Keratinocyte (primary cell): ENCODE measurements at regions not wholly inside any gene's neighbourhood (a gene's known extent, or its start where the extent isn't known, plus 50 kb on each side); places are given as distances from the start of the nearest gene placed in this dataset.

Source experiments
- EZH2 ChIP-seq: IDR thresholded peaks from one replicate; pipeline ENCODE4 v1.6.1; 2012; ENCODE audit warnings: inconsistent platforms, mild to moderate bottlenecking, low read length, moderate library complexity
- TF ChIP-seq, protein P1 (sequence below), 3 experiments: IDR thresholded peaks in 1 of 3; conservative IDR thresholded peaks in 1 of 3; optimal IDR thresholded peaks in 1 of 3; 2 replicates in 2 of 3; 3 replicates in 1 of 3; pipeline versions ENCODE3 to v1.5.1; 2011; ENCODE audit warnings: low read length in 3 of 3, mild to moderate bottlenecking in 3 of 3, moderate library complexity in 2 of 3, control low read depth in 1 of 3, inconsistent platforms in 1 of 3; ENCODE audit not compliant: insufficient read depth in 2 of 3; ENCODE audit errors: extremely low read depth in 1 of 3

DNA sequence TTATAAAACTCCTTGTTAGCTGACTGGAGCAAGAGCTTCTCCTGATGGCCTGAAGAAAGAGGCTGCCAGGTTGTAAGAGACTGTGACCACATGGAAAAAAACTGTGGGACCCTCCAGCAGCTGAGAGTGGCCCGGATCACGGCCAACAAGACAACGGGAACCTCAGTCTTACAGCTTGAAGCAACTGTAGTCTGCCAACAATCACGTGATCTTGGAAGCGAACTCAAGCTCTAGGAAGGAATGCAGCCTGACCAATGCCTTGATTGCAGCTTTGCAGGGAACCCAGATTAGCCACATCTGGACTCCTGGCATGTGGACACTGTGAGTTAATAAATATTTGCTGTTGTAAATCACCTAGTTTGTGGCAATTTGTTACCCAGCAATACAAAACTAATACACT, 442.6 kb upstream of the PRMT6 start:
- no peak for TF ChIP-seq EZH2
- TF ChIP-seq, protein P1, sequence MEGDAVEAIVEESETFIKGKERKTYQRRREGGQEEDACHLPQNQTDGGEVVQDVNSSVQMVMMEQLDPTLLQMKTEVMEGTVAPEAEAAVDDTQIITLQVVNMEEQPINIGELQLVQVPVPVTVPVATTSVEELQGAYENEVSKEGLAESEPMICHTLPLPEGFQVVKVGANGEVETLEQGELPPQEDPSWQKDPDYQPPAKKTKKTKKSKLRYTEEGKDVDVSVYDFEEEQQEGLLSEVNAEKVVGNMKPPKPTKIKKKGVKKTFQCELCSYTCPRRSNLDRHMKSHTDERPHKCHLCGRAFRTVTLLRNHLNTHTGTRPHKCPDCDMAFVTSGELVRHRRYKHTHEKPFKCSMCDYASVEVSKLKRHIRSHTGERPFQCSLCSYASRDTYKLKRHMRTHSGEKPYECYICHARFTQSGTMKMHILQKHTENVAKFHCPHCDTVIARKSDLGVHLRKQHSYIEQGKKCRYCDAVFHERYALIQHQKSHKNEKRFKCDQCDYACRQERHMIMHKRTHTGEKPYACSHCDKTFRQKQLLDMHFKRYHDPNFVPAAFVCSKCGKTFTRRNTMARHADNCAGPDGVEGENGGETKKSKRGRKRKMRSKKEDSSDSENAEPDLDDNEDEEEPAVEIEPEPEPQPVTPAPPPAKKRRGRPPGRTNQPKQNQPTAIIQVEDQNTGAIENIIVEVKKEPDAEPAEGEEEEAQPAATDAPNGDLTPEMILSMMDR (optimal IDR thresholded peaks at IDR 0.05 in 1 of 3, IDR thresholded peaks at IDR 0.05 in 1 of 3, conservative IDR thresholded peaks at IDR 0.05 in 1 of 3; ENCODE audit: extremely low read depth in 1 of 3, insufficient read depth in 2 of 3, low read length in 3 of 3): no peak
